Left lung (tissue), 4 donors: ENCODE measurements at regions not wholly inside any gene's neighbourhood (a gene's known extent, or its start where the extent isn't known, plus 50 kb on each side); places are given as distances from the start of the nearest gene placed in this dataset.

Experiments used
- ATAC-seq: fragments of 200-7000 bp; cut with Tn5 transposase; one replicate; pipeline ENCODE4 v1.9.1; 2020; ENCODE audit warnings: moderate library complexity
- DNase-seq, 4 donors: peaks; one replicate each; pipeline ENCODE4 v3.0.0-alpha.2; 2013 to 2020
- H3K27ac ChIP-seq, 2 donors: fragments of 200-600 bp; sonication (generic) in 1 of 2; one replicate each; pipeline versions ENCODE4 v1.5.0 to v1.8.0; 2020 to 2021
- H3K27me3 ChIP-seq, 2 donors: fragments of 200-600 bp; sonication (generic) in 1 of 2; one replicate each; pipeline versions ENCODE4 v1.5.0 to v1.8.0; 2020 to 2021
- H3K36me3 ChIP-seq, 2 donors: fragments of 200-600 bp; sonication (generic) in 1 of 2; one replicate each; pipeline versions ENCODE4 v1.5.0 to v1.8.0; 2020 to 2021
- H3K4me1 ChIP-seq, 2 donors: fragments of 200-600 bp; one replicate each; pipeline ENCODE4 v1.8.0; 2021
- H3K4me3 ChIP-seq, 2 donors: fragments of 200-600 bp; sonication (generic) in 1 of 2; one replicate each; pipeline versions ENCODE4 v1.5.0 to v1.8.0; 2020 to 2021; ENCODE audit warnings: mild to moderate bottlenecking in 1 of 2
- H3K9me3 ChIP-seq, 2 donors: fragments of 200-600 bp; sonication (generic) in 1 of 2; one replicate each; pipeline versions ENCODE4 v1.5.0 to v1.8.0; 2020 to 2021
- intact Hi-C, 2 donors: fragments of 100-400 bp; cut with DNase I; formaldehyde crosslinking; loops; one replicate each; pipeline versions ENCODE4 v1.11.2 to v1.14.2; 2022
- TF ChIP-seq, protein P1 (sequence below), 2 donors: fragments of 200-600 bp; sonication (generic) in 1 of 2; IDR thresholded peaks; one replicate each; pipeline versions ENCODE4 v1.5.0 to v1.8.0; 2021; ENCODE audit warnings: antibody characterized with exemption in 2 of 2
- donor health status: DM: no; HTN: yes; CAD: no.
- donor health status: DM: no; HTN: no; CAD: no.

DNA sequence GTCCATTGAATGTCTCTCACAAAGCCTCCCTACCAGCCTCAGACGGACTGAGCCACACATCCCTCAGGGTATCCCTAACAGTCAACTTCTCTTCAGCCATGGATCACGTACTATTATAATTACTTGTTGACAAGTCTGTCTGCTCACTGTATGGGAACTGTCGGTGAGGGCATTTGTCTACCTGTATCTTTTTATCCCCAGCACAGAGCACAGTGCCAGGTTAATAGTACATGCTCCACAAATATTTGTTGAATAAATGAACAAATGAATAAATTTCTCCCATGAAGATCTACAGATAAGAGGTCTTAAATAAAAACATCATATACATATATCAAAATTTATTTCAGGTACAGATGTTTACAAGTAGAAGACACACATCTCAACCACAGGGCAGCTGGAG lies 414.0 kb downstream of the SOX9 start:
- no peak for ATAC-seq
- H3K36me3 ChIP-seq: no peaks in the 10 kb centered on the region

DNA sequence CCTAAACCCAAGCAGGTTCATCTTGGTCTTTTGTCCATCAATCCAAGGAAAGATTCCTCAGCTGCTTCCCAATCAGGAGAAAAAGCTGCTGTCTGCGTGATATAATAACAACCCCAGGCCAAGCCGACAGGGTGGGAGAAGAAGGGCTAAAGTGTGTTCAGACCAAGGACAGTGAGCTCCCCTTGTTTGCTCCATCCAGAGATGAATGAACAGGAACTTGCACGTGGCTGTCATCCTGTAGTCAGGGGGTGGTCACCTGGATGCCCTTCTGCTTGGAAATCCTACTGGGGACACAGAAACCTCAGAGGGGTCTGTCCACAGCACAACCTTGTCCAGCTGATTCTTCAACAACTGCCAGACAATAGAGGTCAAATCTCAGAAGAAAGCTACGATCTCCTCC lies 414.5 kb downstream of the SOX9 start:
- no peak overlapping the region for H3K4me3 ChIP-seq
- H3K9me3 ChIP-seq: no peaks in the 10 kb centered on the region
- no peaks in the 10 kb centered on the region for H3K36me3 ChIP-seq
- no peak overlapping the region for H3K27ac ChIP-seq
- peaks cover 0 to 23% of the 10 kb centered on the region in 2 donors for H3K27me3 ChIP-seq
- TF ChIP-seq, protein P1, sequence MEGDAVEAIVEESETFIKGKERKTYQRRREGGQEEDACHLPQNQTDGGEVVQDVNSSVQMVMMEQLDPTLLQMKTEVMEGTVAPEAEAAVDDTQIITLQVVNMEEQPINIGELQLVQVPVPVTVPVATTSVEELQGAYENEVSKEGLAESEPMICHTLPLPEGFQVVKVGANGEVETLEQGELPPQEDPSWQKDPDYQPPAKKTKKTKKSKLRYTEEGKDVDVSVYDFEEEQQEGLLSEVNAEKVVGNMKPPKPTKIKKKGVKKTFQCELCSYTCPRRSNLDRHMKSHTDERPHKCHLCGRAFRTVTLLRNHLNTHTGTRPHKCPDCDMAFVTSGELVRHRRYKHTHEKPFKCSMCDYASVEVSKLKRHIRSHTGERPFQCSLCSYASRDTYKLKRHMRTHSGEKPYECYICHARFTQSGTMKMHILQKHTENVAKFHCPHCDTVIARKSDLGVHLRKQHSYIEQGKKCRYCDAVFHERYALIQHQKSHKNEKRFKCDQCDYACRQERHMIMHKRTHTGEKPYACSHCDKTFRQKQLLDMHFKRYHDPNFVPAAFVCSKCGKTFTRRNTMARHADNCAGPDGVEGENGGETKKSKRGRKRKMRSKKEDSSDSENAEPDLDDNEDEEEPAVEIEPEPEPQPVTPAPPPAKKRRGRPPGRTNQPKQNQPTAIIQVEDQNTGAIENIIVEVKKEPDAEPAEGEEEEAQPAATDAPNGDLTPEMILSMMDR (IDR thresholded peaks at IDR 0.05): no peak
- intact Hi-C loops: no loop called here
- no peak for DNase-seq
- no peak for ATAC-seq
- no peaks in the 10 kb centered on the region for H3K4me1 ChIP-seq

More for the DNA sequence above, 414.0 kb downstream of the SOX9 start:
- intact Hi-C loops: no loop called here
- H3K4me1 ChIP-seq: no peaks in the 10 kb centered on the region
- no peak for DNase-seq
- TF ChIP-seq, protein P1 (IDR thresholded peaks at IDR 0.05): no peak
- H3K9me3 ChIP-seq: no peaks in the 10 kb centered on the region
- H3K4me3 ChIP-seq: no peak overlapping the region
- H3K27me3 ChIP-seq: peaks cover 0 to 18% of the 10 kb centered on the region in 2 donors
- H3K27ac ChIP-seq: no peak overlapping the region

DNA sequence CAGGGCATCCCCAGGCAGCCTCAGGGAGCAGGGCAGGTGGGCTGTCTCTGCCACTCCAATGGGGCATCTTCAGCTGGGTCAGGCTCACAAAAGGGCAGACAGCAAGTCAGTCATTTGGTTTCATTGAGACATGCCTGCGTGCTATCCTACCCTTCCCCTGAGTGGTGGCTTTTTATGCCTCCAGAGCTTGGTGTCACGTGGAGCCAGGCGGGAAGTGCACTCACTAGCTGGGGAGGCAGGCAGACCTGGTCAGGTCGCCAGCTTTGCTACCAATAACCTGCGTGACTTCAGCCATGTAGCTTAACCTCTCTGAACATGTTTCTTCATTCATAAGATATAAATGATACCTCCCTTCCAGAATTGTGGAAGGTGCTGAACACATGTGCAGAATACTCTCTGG lies 415.0 kb downstream of the SOX9 start:
- intact Hi-C loops: no loop called here
- H3K9me3 ChIP-seq: no peaks in the 10 kb centered on the region
- DNase-seq (no peak), ATAC-seq (no peak)
- H3K4me1 ChIP-seq: peaks cover 0 to 3% of the 10 kb centered on the region in 2 donors
- H3K4me3 ChIP-seq: no peak overlapping the region
- H3K27me3 ChIP-seq: peaks cover 0 to 28% of the 10 kb centered on the region in 2 donors
- no peak overlapping the region for H3K27ac ChIP-seq
- TF ChIP-seq, protein P1 (IDR thresholded peaks at IDR 0.05): no peak
- H3K36me3 ChIP-seq: no peaks in the 10 kb centered on the region

DNA sequence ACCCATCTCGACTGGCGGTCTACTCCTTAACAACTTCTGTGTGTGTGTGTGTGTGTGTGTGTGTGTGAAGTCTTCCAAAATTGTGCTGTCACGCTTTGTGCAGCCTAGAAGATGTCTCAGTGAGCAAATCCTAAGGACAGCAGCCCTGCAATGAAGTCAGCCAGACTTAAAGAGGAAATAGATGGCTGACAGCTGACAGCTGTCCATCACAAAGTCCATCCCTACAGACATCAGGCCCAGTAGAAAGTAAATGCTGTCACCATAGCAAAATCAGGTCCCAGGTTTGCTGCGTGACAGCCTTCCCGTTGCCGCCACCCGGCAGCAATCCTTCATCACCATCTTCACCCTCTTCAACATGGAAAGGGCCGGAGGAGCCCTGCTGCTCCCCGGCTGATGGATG lies 416.0 kb downstream of the SOX9 start:
- no peak for ATAC-seq
- H3K9me3 ChIP-seq: no peaks in the 10 kb centered on the region

DNA sequence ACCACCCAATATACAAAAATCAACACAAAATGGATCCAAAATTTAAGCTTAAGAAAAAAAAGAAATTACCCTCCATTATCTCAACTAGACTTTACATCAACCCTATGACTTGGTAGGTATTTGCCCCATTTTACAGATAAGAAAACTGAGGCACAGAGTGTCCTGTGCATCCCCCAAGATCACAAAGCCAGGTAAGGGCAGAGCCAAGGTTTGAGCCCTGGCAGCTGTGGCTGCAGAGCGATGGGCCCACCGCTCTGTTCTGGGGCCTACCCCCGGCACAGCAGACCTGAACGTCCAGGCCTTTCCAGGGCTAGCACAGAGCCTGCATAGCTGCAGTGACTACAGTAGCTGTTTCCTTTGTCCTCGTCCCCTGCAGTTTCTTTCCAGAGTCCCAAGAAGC lies 417.6 kb downstream of the SOX9 start:
- no peak for ATAC-seq
- no peak for DNase-seq
- Histone ChIP-seq H3K36me3 (no peaks in the 10 kb centered on the region), H3K9me3 (no peaks in the 10 kb centered on the region), H3K27ac (no peak overlapping the region), H3K4me1 (peaks cover 0 to 3% of the 10 kb centered on the region in 2 donors), H3K4me3 (no peak overlapping the region), H3K27me3 (peaks cover 0 to 28% of the 10 kb centered on the region in 2 donors)
- TF ChIP-seq, protein P1 (IDR thresholded peaks at IDR 0.05): no peak
- intact Hi-C loops: no loop called here

More for the DNA sequence above, 416.0 kb downstream of the SOX9 start:
- TF ChIP-seq, protein P1 (IDR thresholded peaks at IDR 0.05): no peak
- Histone ChIP-seq H3K4me3 (no peak overlapping the region), H3K27me3 (peaks cover 0 to 28% of the 10 kb centered on the region in 2 donors), H3K27ac (no peak overlapping the region), H3K36me3 (no peaks in the 10 kb centered on the region), H3K4me1 (peaks cover 0 to 3% of the 10 kb centered on the region in 2 donors)
- intact Hi-C loops: no loop called here
- no peak for DNase-seq
